ENCODE measurements at regions not wholly inside any gene's neighbourhood (a gene's known extent, or its start where the extent isn't known, plus 50 kb on each side); places are given as distances from the start of the nearest gene placed in this dataset.

DNA sequence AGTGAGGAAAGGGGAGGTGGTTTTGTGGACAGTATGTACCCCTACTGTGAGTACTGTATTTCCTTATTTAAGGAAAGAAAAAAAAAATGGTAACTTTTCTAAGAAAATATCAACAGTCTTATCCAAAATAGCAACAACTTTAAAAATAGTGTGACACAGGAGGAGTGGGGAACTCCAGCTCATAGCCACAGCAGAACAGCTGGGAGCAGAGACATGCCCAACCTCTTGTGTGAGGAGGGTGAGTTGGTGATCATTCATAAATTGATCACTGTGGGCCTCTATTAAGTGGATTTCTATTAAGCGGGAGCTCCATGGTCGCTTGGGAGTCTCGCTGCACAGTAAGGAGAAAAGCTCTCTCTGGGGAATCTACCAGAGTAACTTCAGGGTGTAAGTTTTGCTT is 158.8 kb upstream of the DUSP10 start:
- TF ChIP-seq, protein P1, sequence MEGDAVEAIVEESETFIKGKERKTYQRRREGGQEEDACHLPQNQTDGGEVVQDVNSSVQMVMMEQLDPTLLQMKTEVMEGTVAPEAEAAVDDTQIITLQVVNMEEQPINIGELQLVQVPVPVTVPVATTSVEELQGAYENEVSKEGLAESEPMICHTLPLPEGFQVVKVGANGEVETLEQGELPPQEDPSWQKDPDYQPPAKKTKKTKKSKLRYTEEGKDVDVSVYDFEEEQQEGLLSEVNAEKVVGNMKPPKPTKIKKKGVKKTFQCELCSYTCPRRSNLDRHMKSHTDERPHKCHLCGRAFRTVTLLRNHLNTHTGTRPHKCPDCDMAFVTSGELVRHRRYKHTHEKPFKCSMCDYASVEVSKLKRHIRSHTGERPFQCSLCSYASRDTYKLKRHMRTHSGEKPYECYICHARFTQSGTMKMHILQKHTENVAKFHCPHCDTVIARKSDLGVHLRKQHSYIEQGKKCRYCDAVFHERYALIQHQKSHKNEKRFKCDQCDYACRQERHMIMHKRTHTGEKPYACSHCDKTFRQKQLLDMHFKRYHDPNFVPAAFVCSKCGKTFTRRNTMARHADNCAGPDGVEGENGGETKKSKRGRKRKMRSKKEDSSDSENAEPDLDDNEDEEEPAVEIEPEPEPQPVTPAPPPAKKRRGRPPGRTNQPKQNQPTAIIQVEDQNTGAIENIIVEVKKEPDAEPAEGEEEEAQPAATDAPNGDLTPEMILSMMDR (IDR thresholded peaks at IDR 0.05; ENCODE audit: borderline replicate concordance, extremely low read depth, low read length, poor library complexity, severe bottlenecking) = no peak
- no peak for TF ChIP-seq EZH2 (IDR thresholded peaks at IDR 0.05; ENCODE audit: borderline replicate concordance, low read depth, low read length, severe bottlenecking)

All from DND-41 (cell line).